ENCODE measurements at regions not wholly inside any gene's neighbourhood (a gene's known extent, or its start where the extent isn't known, plus 50 kb on each side); places are given as distances from the start of the nearest gene placed in this dataset.

GRCh38 chr6:140732155-140732554, 1357.7 kb upstream of the CITED2 start:
- TF ChIP-seq POLR2AphosphoS5 (IDR thresholded peaks at IDR 0.05): no peak
- TF ChIP-seq EP300 (IDR thresholded peaks at IDR 0.05): no peak
